Mesendoderm (in vitro differentiated cells): ENCODE measurements at regions not wholly inside any gene's neighbourhood (a gene's known extent, or its start where the extent isn't known, plus 50 kb on each side); places are given as distances from the start of the nearest gene placed in this dataset.

Source experiments
- DNase-seq: peaks from one replicate; pipeline ENCODE4 v3.0.0; 2013
- H2AK5ac ChIP-seq: 2 replicates; pipeline ENCODE4 v1.6.1; 2013; ENCODE audit warnings: low read length, inconsistent platforms
- H2BK120ac ChIP-seq: 2 replicates; pipeline ENCODE4 v1.6.1; 2013; ENCODE audit warnings: low read depth, mild to moderate bottlenecking, low read length, moderate library complexity, mixed read lengths
- H2BK15ac ChIP-seq: replicated peaks from 2 replicates; pipeline ENCODE4 v1.6.1; 2013; ENCODE audit warnings: low read depth, mild to moderate bottlenecking, moderate library complexity
- H2BK5ac ChIP-seq: 2 replicates; pipeline ENCODE4 v1.6.1; 2013; ENCODE audit warnings: low read length, inconsistent platforms
- H3K18ac ChIP-seq: 2 replicates; pipeline ENCODE4 v1.6.1; 2013; ENCODE audit warnings: mild to moderate bottlenecking, low read length, mixed read lengths
- H3K23ac ChIP-seq: one replicate; pipeline ENCODE4 v1.6.1; 2013; ENCODE audit warnings: low read length
- H3K27ac ChIP-seq: 2 replicates; pipeline ENCODE4 v1.5.1; 2013; ENCODE audit warnings: low read depth, mild to moderate bottlenecking, inconsistent platforms, low read length, moderate library complexity
- H3K27me3 ChIP-seq: 2 replicates; pipeline ENCODE4 v1.6.1; 2013; ENCODE audit warnings: low read length, control low read depth, mild to moderate bottlenecking, inconsistent platforms; ENCODE audit not compliant: insufficient read depth, poor library complexity
- H3K36me3 ChIP-seq: 2 replicates; pipeline ENCODE4 v1.6.1; 2013; ENCODE audit warnings: low read length, inconsistent platforms; ENCODE audit not compliant: control insufficient read depth, insufficient read depth
- H3K4ac ChIP-seq: one replicate; pipeline ENCODE4 v1.6.1; 2013; ENCODE audit warnings: low read depth, mild to moderate bottlenecking, low read length, moderate library complexity
- H3K4me1 ChIP-seq: 2 replicates; pipeline ENCODE4 v1.6.1; 2013; ENCODE audit warnings: low read depth, low read length, inconsistent platforms; ENCODE audit not compliant: control insufficient read depth
- H3K4me2 ChIP-seq: 2 replicates; pipeline ENCODE4 v1.6.1; 2013; ENCODE audit warnings: low read length
- H3K4me3 ChIP-seq: 2 replicates; pipeline ENCODE4 v1.5.1; 2013; ENCODE audit warnings: mild to moderate bottlenecking, low read length
- H3K56ac ChIP-seq: one replicate; pipeline ENCODE4 v1.6.1; 2013; ENCODE audit warnings: low read length
- H3K79me1 ChIP-seq: 2 replicates; pipeline ENCODE4 v1.6.1; 2013; ENCODE audit warnings: low read length, inconsistent platforms
- H3K79me2 ChIP-seq: 2 replicates; pipeline ENCODE4 v1.6.1; 2013; ENCODE audit warnings: mild to moderate bottlenecking, low read length; ENCODE audit not compliant: control insufficient read depth, insufficient read depth
- H3K9ac ChIP-seq: 2 replicates; pipeline ENCODE4 v1.6.1; 2013; ENCODE audit warnings: low read length, inconsistent platforms
- H4K5ac ChIP-seq: one replicate; pipeline ENCODE4 v1.6.1; 2013; ENCODE audit warnings: low read length
- H4K8ac ChIP-seq: one replicate; pipeline ENCODE4 v1.6.1; 2013; ENCODE audit warnings: low read depth, mild to moderate bottlenecking, control low read depth, low read length, moderate library complexity
- WGBS: extraction: QIAGEN DNeasy Blood & Tissue Kit; methylation state at CpG from one replicate; pipeline ENCODE4 v1.1.7; 2013; ENCODE audit warnings: low lambda C conversion rate, missing lambda C conversion rate; ENCODE audit not compliant: insufficient coverage; ENCODE audit errors: extremely low coverage; 5-methylcytosine and 5-hydroxymethylcytosine counted together

GRCh38 chr2:240230291-240230931 lies 90.0 kb upstream of the OTOS start:
- Histone ChIP-seq H3K23ac (no peak overlapping the region), H3K79me1 (no peaks in the 10 kb centered on the region), H3K18ac (no peak overlapping the region), H2AK5ac (no peak overlapping the region), H3K79me2 (no peaks in the 10 kb centered on the region), H2BK5ac (no peak overlapping the region), H3K4me1 (no peaks in the 10 kb centered on the region), H3K4ac (no peak overlapping the region), H2BK15ac (no peak overlapping the region), H3K4me2 (no peak overlapping the region), H3K9ac (no peak overlapping the region), H3K56ac (no peak overlapping the region), H2BK120ac (no peak overlapping the region), H3K4me3 (no peak overlapping the region), H3K36me3 (no peaks in the 10 kb centered on the region), H4K5ac (no peak overlapping the region), H4K8ac (no peak overlapping the region), H3K27me3 (no peaks in the 10 kb centered on the region), H3K27ac (no peak overlapping the region)
- no CpG with 5 or more reads among the region's 9 CpGs for WGBS
- DNase-seq = no peak

GRCh38 chr2:240231838-240232244 lies 91.4 kb upstream of the OTOS start:
- H3K9ac ChIP-seq = no peak overlapping the region
- H3K79me2 ChIP-seq = no peaks in the 10 kb centered on the region
- H3K79me1 ChIP-seq = no peaks in the 10 kb centered on the region
- no peak overlapping the region for H2BK15ac ChIP-seq
- H3K4me3 ChIP-seq = no peak overlapping the region
- H3K4ac ChIP-seq = no peak overlapping the region
- H2BK120ac ChIP-seq = no peak overlapping the region
- H4K5ac ChIP-seq = no peak overlapping the region
- H3K23ac ChIP-seq = no peak overlapping the region
- DNase-seq = no peak
- H4K8ac ChIP-seq = no peak overlapping the region
- no CpG with 5 or more reads among the region's 12 CpGs for WGBS
- no peak overlapping the region for H3K4me2 ChIP-seq
- no peaks in the 10 kb centered on the region for H3K36me3 ChIP-seq
- H2AK5ac ChIP-seq = no peak overlapping the region
- H3K27ac ChIP-seq = no peak overlapping the region
- H3K27me3 ChIP-seq = no peaks in the 10 kb centered on the region
- H2BK5ac ChIP-seq = no peak overlapping the region
- no peaks in the 10 kb centered on the region for H3K4me1 ChIP-seq
- no peak overlapping the region for H3K18ac ChIP-seq
- H3K56ac ChIP-seq = no peak overlapping the region

- Histone ChIP-seq H3K18ac (no peak overlapping the region), H3K4me3 (no peak overlapping the region), H2AK5ac (no peak overlapping the region), H2BK5ac (no peak overlapping the region), H2BK120ac (no peak overlapping the region), H3K56ac (peak overlapping the region; percentile 7), H4K8ac (no peak overlapping the region), H2BK15ac (no peak overlapping the region), H3K79me1 (no peaks in the 10 kb centered on the region), H3K27me3 (no peaks in the 10 kb centered on the region), H3K79me2 (no peaks in the 10 kb centered on the region), H4K5ac (no peak overlapping the region), H3K23ac (no peak overlapping the region), H3K4me1 (no peaks in the 10 kb centered on the region), H3K4me2 (no peak overlapping the region), H3K36me3 (no peaks in the 10 kb centered on the region), H3K4ac (no peak overlapping the region), H3K9ac (no peak overlapping the region), H3K27ac (no peak overlapping the region)
- WGBS = no CpG with 5 or more reads among the region's 22 CpGs
- DNase-seq = no peak
Observed at GRCh38 chr2:240232264-240232915, 91.9 kb upstream of the OTOS start.

- Histone ChIP-seq H3K56ac (peak overlapping the region; percentile 85), H3K4me2 (peak overlapping the region; percentile 75), H4K8ac (no peak overlapping the region), H3K4me1 (no peaks in the 10 kb centered on the region), H4K5ac (no peak overlapping the region), H3K36me3 (no peaks in the 10 kb centered on the region), H3K4ac (no peak overlapping the region), H3K18ac (no peak overlapping the region), H2AK5ac (no peak overlapping the region), H3K9ac (peak overlapping the region; percentile 55), H2BK120ac (no peak overlapping the region), H2BK15ac (no peak overlapping the region), H3K4me3 (no peak overlapping the region), H3K79me1 (no peaks in the 10 kb centered on the region), H2BK5ac (no peak overlapping the region), H3K23ac (no peak overlapping the region), H3K27me3 (no peaks in the 10 kb centered on the region), H3K79me2 (no peaks in the 10 kb centered on the region), H3K27ac (no peak overlapping the region)
- DNase-seq = peak; percentile 94
- WGBS = no CpG with 5 or more reads among the region's 39 CpGs
Observed at GRCh38 chr2:240232961-240233884, 92.8 kb upstream of the OTOS start.

GRCh38 chr2:240233885-240234502 lies 93.5 kb upstream of the OTOS start:
- Histone ChIP-seq H2AK5ac (no peak overlapping the region), H3K36me3 (no peaks in the 10 kb centered on the region), H3K4ac (no peak overlapping the region), H4K5ac (no peak overlapping the region), H4K8ac (no peak overlapping the region), H3K9ac (no peak overlapping the region), H2BK120ac (no peak overlapping the region), H3K4me3 (no peak overlapping the region), H3K56ac (no peak overlapping the region), H3K23ac (no peak overlapping the region), H3K79me2 (no peaks in the 10 kb centered on the region), H3K27me3 (no peaks in the 10 kb centered on the region), H3K18ac (no peak overlapping the region), H3K4me2 (no peak overlapping the region), H2BK15ac (no peak overlapping the region), H2BK5ac (no peak overlapping the region), H3K27ac (no peak overlapping the region), H3K79me1 (no peaks in the 10 kb centered on the region), H3K4me1 (no peaks in the 10 kb centered on the region)
- WGBS = no CpG with 5 or more reads among the region's 15 CpGs
- no peak for DNase-seq
